Body of pancreas (tissue), 4 donors: ENCODE measurements at regions not wholly inside any gene's neighbourhood (a gene's known extent, or its start where the extent isn't known, plus 50 kb on each side); places are given as distances from the start of the nearest gene placed in this dataset.

ENCODE experiments used
- ATAC-seq: fragments of 150-250 bp; one replicate; pipeline ENCODE4 v1.9.1; 2016
- DNase-seq, 4 donors: peaks; one replicate each; pipeline ENCODE4 v3.0.0-alpha.2; 2019
- H3K27ac ChIP-seq, 4 donors: fragments of 200-600 bp; sonication (generic); 1 replicate in 3 of 4; 2 replicates in 1 of 4; pipeline versions ENCODE4 v1.5.1 to v1.6.1; 2016 to 2019; ENCODE audit warnings: mild to moderate bottlenecking in 1 of 4, mixed read lengths in 1 of 4, moderate library complexity in 1 of 4
- H3K27me3 ChIP-seq, 2 donors: fragments of 200-600 bp; sonication (generic); one replicate each; pipeline ENCODE4 v1.6.0; 2016; ENCODE audit warnings: mild to moderate bottlenecking in 1 of 2
- H3K36me3 ChIP-seq, 2 donors: fragments of 200-600 bp; sonication (generic); replicated peaks in 1 of 2; 2 replicates each; pipeline ENCODE4 v1.5.1; 2016; ENCODE audit warnings: low read depth in 2 of 2; ENCODE audit not compliant: insufficient read depth in 1 of 2
- H3K4me1 ChIP-seq: fragments of 200-600 bp; sonication (generic); one replicate; pipeline ENCODE4 v1.6.0; 2016
- H3K4me3 ChIP-seq, 2 donors: fragments of 200-600 bp; sonication (generic); 1 replicate in 1 of 2; 2 replicates in 1 of 2; pipeline ENCODE4 v1.5.1; 2016 to 2019
- H3K9me3 ChIP-seq, 3 donors: fragments of 200-600 bp; sonication (generic); 1 replicate in 2 of 3; 2 replicates in 1 of 3; pipeline ENCODE4 v1.5.1; 2016
- POLR2A ChIP-seq, 3 donors: fragments of 450-650 bp; IDR thresholded peaks; one replicate each; pipeline ENCODE4 v1.6.1; 2016; ENCODE audit warnings: antibody characterized with exemption in 3 of 3, mild to moderate bottlenecking in 2 of 3
- WGBS, 2 donors: methylation state at CpG; one replicate each; pipeline ENCODE4 v1.1.5; 2017; 5-methylcytosine and 5-hydroxymethylcytosine counted together
- intact Hi-C: fragments of 100-400 bp; cut with DNase I; formaldehyde crosslinking; loops from one replicate; pipeline ENCODE4 v1.15.1; 2023
- TF ChIP-seq, protein P1 (sequence below), 7 experiments: fragments of 450-650 bp in 4 of 7; fragments of 200-600 bp in 3 of 7; sonication (generic) in 3 of 7; IDR thresholded peaks; one replicate each; pipeline ENCODE4 v1.5.1; 2016 to 2019; ENCODE audit warnings: antibody characterized with exemption in 7 of 7

DNA sequence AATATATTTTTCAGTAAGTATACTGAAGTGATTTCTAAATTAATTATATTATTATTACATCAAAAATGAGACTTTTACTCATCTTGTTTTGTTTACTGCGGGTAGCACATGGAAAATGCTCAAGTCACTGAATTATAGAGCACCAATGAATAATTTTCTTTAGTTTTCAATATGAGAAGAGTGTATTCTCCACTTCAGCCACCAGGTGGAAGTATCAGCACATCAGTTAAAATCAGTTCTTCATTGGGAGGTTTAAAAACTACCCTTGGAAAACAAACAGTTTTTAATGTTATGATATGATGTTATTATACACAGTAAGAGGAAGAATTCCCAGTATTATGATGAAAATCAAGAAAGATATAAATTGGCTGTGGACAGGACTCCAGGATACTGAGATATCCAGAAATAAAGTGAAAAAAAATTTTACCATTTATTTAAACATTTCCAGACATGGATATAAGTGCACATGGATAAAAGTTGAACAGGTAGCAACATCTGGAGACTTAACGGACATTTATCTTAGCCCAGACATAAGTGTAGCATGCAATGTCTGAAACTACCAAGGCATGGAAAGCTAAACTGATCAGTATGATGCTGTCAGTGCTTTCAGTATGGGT, 467.3 kb downstream of the KCNJ2 start:
- H3K36me3 ChIP-seq = no peaks in the 10 kb centered on the region
- intact Hi-C loops = no loop called here
- ATAC-seq (peak; percentile 47), DNase-seq (peak in 3 of 4 donors; percentile 23 to 27 (median 25))
- 18 to 19% methylated on average over 2 of the region's 2 CpGs for WGBS, 2 donors
- H3K27ac ChIP-seq = no peak overlapping the region
- H3K27me3 ChIP-seq = peaks cover 0 to 6% of the 10 kb centered on the region in 2 donors
- TF ChIP-seq, protein P1, sequence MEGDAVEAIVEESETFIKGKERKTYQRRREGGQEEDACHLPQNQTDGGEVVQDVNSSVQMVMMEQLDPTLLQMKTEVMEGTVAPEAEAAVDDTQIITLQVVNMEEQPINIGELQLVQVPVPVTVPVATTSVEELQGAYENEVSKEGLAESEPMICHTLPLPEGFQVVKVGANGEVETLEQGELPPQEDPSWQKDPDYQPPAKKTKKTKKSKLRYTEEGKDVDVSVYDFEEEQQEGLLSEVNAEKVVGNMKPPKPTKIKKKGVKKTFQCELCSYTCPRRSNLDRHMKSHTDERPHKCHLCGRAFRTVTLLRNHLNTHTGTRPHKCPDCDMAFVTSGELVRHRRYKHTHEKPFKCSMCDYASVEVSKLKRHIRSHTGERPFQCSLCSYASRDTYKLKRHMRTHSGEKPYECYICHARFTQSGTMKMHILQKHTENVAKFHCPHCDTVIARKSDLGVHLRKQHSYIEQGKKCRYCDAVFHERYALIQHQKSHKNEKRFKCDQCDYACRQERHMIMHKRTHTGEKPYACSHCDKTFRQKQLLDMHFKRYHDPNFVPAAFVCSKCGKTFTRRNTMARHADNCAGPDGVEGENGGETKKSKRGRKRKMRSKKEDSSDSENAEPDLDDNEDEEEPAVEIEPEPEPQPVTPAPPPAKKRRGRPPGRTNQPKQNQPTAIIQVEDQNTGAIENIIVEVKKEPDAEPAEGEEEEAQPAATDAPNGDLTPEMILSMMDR (IDR thresholded peaks at IDR 0.05) = peak; percentile 51 to 83 (median 81)
- no peak for TF ChIP-seq POLR2A (IDR thresholded peaks at IDR 0.05)
- no peak overlapping the region for H3K4me3 ChIP-seq
- no peaks in the 10 kb centered on the region for H3K9me3 ChIP-seq
- H3K4me1 ChIP-seq = no peaks in the 10 kb centered on the region

DNA sequence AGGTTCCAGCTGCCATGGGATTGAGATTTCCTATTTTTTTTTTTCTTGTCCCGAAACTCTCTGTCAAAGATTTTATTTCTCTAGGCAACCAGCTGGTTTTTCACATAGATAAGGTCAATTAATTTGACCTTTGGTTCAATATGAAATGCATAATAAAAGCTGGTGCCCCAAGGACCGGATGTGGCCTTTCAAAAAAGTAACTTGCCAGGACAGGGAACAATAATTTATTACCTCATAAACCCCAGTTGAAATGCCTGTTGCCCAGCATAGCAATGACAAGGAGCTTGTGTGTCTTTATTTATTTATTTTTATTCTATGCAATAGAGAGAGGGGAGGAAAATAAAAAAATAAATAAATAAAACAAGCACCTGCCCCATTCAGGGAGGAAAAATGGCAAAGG, 472.7 kb downstream of the KCNJ2 start:
- no peak overlapping the region for H3K4me3 ChIP-seq
- no peak for TF ChIP-seq POLR2A (IDR thresholded peaks at IDR 0.05)
- TF ChIP-seq, protein P1 (IDR thresholded peaks at IDR 0.05) = no peak
- intact Hi-C loops = no loop called here
- H3K27ac ChIP-seq = no peak overlapping the region
- WGBS, 2 donors = 63 to 73% methylated on average over 2 of the region's 2 CpGs
- no peaks in the 10 kb centered on the region for H3K9me3 ChIP-seq
- no peak for DNase-seq
- H3K36me3 ChIP-seq = no peaks in the 10 kb centered on the region
- peaks cover 0 to 6% of the 10 kb centered on the region in 2 donors for H3K27me3 ChIP-seq
- ATAC-seq = no peak
- H3K4me1 ChIP-seq = no peaks in the 10 kb centered on the region

DNA sequence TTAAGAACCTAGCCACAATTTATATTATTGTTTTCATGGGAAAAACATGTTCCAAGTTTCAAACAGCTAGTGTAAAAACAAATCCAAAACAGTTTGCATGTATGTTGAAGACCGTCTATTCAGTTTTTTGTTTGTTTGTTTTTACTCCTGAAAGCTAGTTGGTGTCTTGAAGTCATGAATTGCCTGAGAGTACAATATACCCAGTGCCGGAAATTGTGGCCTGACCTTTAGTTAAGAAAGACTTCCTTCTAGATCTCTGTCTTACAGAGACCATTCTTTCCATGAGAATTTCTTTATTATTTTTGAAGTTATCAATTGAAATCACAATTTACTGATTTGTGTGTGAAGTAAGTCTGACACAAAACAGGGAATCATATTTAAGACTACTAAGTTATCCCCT, 474.8 kb downstream of the KCNJ2 start:
- ATAC-seq (no peak), DNase-seq (no peak)
- H3K4me3 ChIP-seq = no peak overlapping the region
- no peak overlapping the region for H3K27ac ChIP-seq
- intact Hi-C loops = no loop called here
- no peak for TF ChIP-seq POLR2A (IDR thresholded peaks at IDR 0.05)
- TF ChIP-seq, protein P1 (IDR thresholded peaks at IDR 0.05) = no peak
- peaks cover 0 to 6% of the 10 kb centered on the region in 2 donors for H3K27me3 ChIP-seq
- no peaks in the 10 kb centered on the region for H3K4me1 ChIP-seq
- 70 to 84% methylated on average over 2 of the region's 2 CpGs for WGBS, 2 donors
- H3K9me3 ChIP-seq = no peaks in the 10 kb centered on the region
- no peaks in the 10 kb centered on the region for H3K36me3 ChIP-seq

DNA sequence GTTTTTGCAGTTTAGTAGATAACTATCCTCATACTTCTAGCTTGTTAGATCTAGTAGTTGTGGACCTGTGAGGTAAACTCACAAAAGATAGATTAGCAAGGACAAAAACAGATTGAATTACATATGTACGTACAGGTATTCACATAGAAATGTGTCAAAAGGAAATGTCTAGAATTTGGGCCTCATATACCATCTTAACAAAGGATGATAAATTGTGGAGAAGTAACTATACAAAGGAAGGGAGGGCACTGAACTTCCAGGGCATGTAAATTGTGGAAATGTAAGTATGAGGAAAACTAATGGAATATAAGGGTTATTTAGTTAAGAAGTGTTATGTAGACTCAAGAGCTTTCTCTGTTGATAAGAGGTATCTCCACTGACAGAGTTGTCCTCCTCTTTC, 477.3 kb downstream of the KCNJ2 start:
- Histone ChIP-seq H3K4me3 (no peak overlapping the region), H3K9me3 (no peaks in the 10 kb centered on the region), H3K36me3 (no peaks in the 10 kb centered on the region), H3K4me1 (no peaks in the 10 kb centered on the region), H3K27me3 (no peaks in the 10 kb centered on the region), H3K27ac (no peak overlapping the region)
- DNase-seq (no peak), ATAC-seq (no peak)
- TF ChIP-seq, protein P1 (IDR thresholded peaks at IDR 0.05) = no peak
- no peak for TF ChIP-seq POLR2A (IDR thresholded peaks at IDR 0.05)
- WGBS, 2 donors = 87 to 95% methylated on average over 1 of the region's 1 CpG
- intact Hi-C loops = no loop called here

GRCh38 chr17:70648166-70648565, 478.8 kb downstream of the KCNJ2 start:
- DNase-seq (no peak), ATAC-seq (no peak)
- no peak overlapping the region for H3K27ac ChIP-seq
- no peak for TF ChIP-seq POLR2A (IDR thresholded peaks at IDR 0.05)
- TF ChIP-seq, protein P1 (IDR thresholded peaks at IDR 0.05) = no peak
- intact Hi-C loops = no loop called here
- no peaks in the 10 kb centered on the region for H3K27me3 ChIP-seq
- H3K36me3 ChIP-seq = no peaks in the 10 kb centered on the region
- H3K4me1 ChIP-seq = no peaks in the 10 kb centered on the region
- no peaks in the 10 kb centered on the region for H3K9me3 ChIP-seq
- no peak overlapping the region for H3K4me3 ChIP-seq
